GM21723 (cell line): ENCODE measurements at regions not wholly inside any gene's neighbourhood (a gene's known extent, or its start where the extent isn't known, plus 50 kb on each side); places are given as distances from the start of the nearest gene placed in this dataset.

Experiments used
- ATAC-seq: cut with Tn5 transposase; IDR thresholded peaks from one replicate; pipeline ENCODE4 v1.9.1; 2021; ENCODE audit warnings: mild to moderate bottlenecking, moderate library complexity; ENCODE audit not compliant: unreplicated experiment

GRCh38 chr6:91506509-91506908 is 919.6 kb upstream of the MAP3K7 start:
- no peak for ATAC-seq

GRCh38 chr6:91505199-91505598 is 918.3 kb upstream of the MAP3K7 start:
- no peak for ATAC-seq

- no peak for ATAC-seq
These were observed 915.1 kb upstream of the MAP3K7 start for GRCh38 chr6:91501930-91502329.

- ATAC-seq = no peak
These were observed 913.9 kb upstream of the MAP3K7 start for GRCh38 chr6:91500689-91501303.

- ATAC-seq = no peak
These were observed 911.7 kb upstream of the MAP3K7 start for GRCh38 chr6:91498576-91498975.

- ATAC-seq = no peak
These were observed 910.9 kb upstream of the MAP3K7 start for GRCh38 chr6:91497770-91498169.

GRCh38 chr6:91490671-91491301 is 903.9 kb upstream of the MAP3K7 start:
- no peak for ATAC-seq

GRCh38 chr6:91487696-91488392 is 901.0 kb upstream of the MAP3K7 start:
- no peak for ATAC-seq

GRCh38 chr6:91486200-91486599 is 899.3 kb upstream of the MAP3K7 start:
- ATAC-seq = no peak

GRCh38 chr6:91485047-91485446 is 898.2 kb upstream of the MAP3K7 start:
- no peak for ATAC-seq

GRCh38 chr6:91483415-91484105 is 896.7 kb upstream of the MAP3K7 start:
- peak; percentile 48 for ATAC-seq

GRCh38 chr6:91482498-91482897 is 895.6 kb upstream of the MAP3K7 start:
- peak; percentile 73 for ATAC-seq

GRCh38 chr6:91480402-91480801 is 893.5 kb upstream of the MAP3K7 start:
- no peak for ATAC-seq

- ATAC-seq = no peak
These were observed 890.8 kb upstream of the MAP3K7 start for GRCh38 chr6:91477688-91478087.

- no peak for ATAC-seq
These were observed 889.1 kb upstream of the MAP3K7 start for GRCh38 chr6:91476000-91476399.

GRCh38 chr6:91465393-91465792 is 878.5 kb upstream of the MAP3K7 start:
- ATAC-seq = no peak

- ATAC-seq = no peak
These were observed 877.8 kb upstream of the MAP3K7 start for GRCh38 chr6:91464718-91465117.

GRCh38 chr6:91464201-91464600 is 877.3 kb upstream of the MAP3K7 start:
- no peak for ATAC-seq

GRCh38 chr6:91462241-91462640 is 875.4 kb upstream of the MAP3K7 start:
- no peak for ATAC-seq

GRCh38 chr6:91453224-91453878 is 866.5 kb upstream of the MAP3K7 start:
- ATAC-seq = no peak

GRCh38 chr6:91449539-91449938 is 862.7 kb upstream of the MAP3K7 start:
- no peak for ATAC-seq
